HCT116 (cell line): ENCODE measurements at regions not wholly inside any gene's neighbourhood (a gene's known extent, or its start where the extent isn't known, plus 50 kb on each side); places are given as distances from the start of the nearest gene placed in this dataset.

Experiments used
- ATAC-seq: fragments of 200-7000 bp; cut with Tn5 transposase; 2 replicates; pipeline ENCODE4 v1.9.1; 2020; ENCODE audit warnings: mild to moderate bottlenecking, moderate library complexity
- BruUV-seq: library from RNA; stranded (reverse); fragments of 400-500 nt; replicated peaks from 2 replicates; lab custom pipeline; 2021; lab: Mats Ljungman, UMichigan
- CTCF ChIA-PET: fragments of 300-600 bp; sonication (Branson Sonifier 250); formaldehyde crosslinking; loops from one replicate; lab custom pipeline; 2021; ENCODE audit warnings: antibody characterized with exemption; lab: Charles Lee
- POLR2A ChIA-PET: fragments of 300-600, 350-600 bp; sonication (Branson Sonifier 250); formaldehyde crosslinking; loops from one replicate; lab custom pipeline; 2021; ENCODE audit warnings: antibody characterized with exemption; lab: Charles Lee
- RAD21 ChIA-PET, 2 experiments: fragments of 300-600 bp; sonication (Branson Sonifier 250); formaldehyde crosslinking; loops; one replicate each; lab custom pipeline; 2023; ENCODE audit warnings: low total read pairs in 2 of 2; ENCODE audit not compliant: uncharacterized antibody in 2 of 2, unreplicated experiment in 2 of 2, low non-redundant PET in 1 of 2; lab: Charles Lee
- DNase-seq: peaks from one replicate; pipeline ENCODE4 v3.0.0-alpha.2; 2010; ENCODE audit warnings: low read depth, low spot score
- H2AFZ ChIP-seq: fragments of 200-600 bp; shearing (Covaris generic), sonication (generic); 2 replicates; pipeline ENCODE4 v1.6.1; 2017; ENCODE audit warnings: low read depth, mixed run types, mixed read lengths, antibody characterized with exemption, low read length; ENCODE audit not compliant: poor library complexity, severe bottlenecking
- H3K27ac ChIP-seq: 2 replicates; pipeline ENCODE4 v1.5.1; 2012; ENCODE audit warnings: low read depth, low read length
- H3K27me3 ChIP-seq: fragments of 200-600 bp; sonication (generic); 2 replicates; pipeline ENCODE4 v1.6.1; 2016; ENCODE audit warnings: mixed run types, low read length, mixed read lengths; ENCODE audit not compliant: insufficient read depth
- H3K36me3 ChIP-seq, 2 experiments: fragments of 200-500 bp in 1 of 2; fragments of 200-600 bp in 1 of 2; sonication (Bioruptor generic) in 1 of 2; sonication (generic) in 1 of 2; 2 replicates each; pipeline versions ENCODE4 v1.5.1 to v1.6.1; 2014 to 2016; ENCODE audit warnings: low read length in 2 of 2, inconsistent platforms in 1 of 2, mixed read lengths in 1 of 2, mixed run types in 1 of 2; ENCODE audit not compliant: insufficient read depth in 2 of 2, control insufficient read depth in 1 of 2
- H3K4me1 ChIP-seq, 2 experiments: fragments of 200-600 bp in 1 of 2; sonication (generic) in 1 of 2; 2 replicates each; pipeline versions ENCODE4 v1.5.1 to v1.6.1; 2012 to 2017; ENCODE audit warnings: low read length in 2 of 2, inconsistent platforms in 1 of 2, mild to moderate bottlenecking in 1 of 2, mixed read lengths in 1 of 2, mixed run types in 1 of 2, moderate library complexity in 1 of 2; ENCODE audit not compliant: insufficient read depth in 2 of 2, control insufficient read depth in 1 of 2
- H3K4me2 ChIP-seq: fragments of 200-600 bp; sonication (generic); 2 replicates; pipeline ENCODE4 v1.6.1; 2017; ENCODE audit warnings: mixed run types, low read length, mixed read lengths
- H3K4me3 ChIP-seq, 2 experiments: fragments of 200-600 bp in 1 of 2; sonication (generic) in 1 of 2; replicated peaks in 1 of 2; 2 replicates each; pipeline ENCODE4 v1.5.1; 2011 to 2016; ENCODE audit warnings: low read length in 2 of 2, control low read depth in 1 of 2, low read depth in 1 of 2, mild to moderate bottlenecking in 1 of 2, mixed read lengths in 1 of 2, mixed run types in 1 of 2
- H3K79me2 ChIP-seq: fragments of 200-600 bp; sonication (generic); 2 replicates; pipeline ENCODE4 v1.6.1; 2017; ENCODE audit warnings: mild to moderate bottlenecking, mixed run types, low read length, moderate library complexity, mixed read lengths; ENCODE audit not compliant: insufficient read depth
- H3K9ac ChIP-seq: fragments of 200-600 bp; sonication (generic); 2 replicates; pipeline ENCODE4 v1.6.1; 2016; ENCODE audit warnings: low read length, mixed read lengths
- H3K9me2 ChIP-seq: fragments of 200-600 bp; sonication (generic), shearing (Covaris generic); 2 replicates; pipeline ENCODE4 v1.6.1; 2017; ENCODE audit warnings: mixed run types, mild to moderate bottlenecking, moderate library complexity; ENCODE audit not compliant: insufficient read depth
- H3K9me3 ChIP-seq, 2 experiments: fragments of 200-500 bp in 1 of 2; fragments of 200-600 bp in 1 of 2; sonication (Bioruptor generic) in 1 of 2; sonication (generic) in 1 of 2; 2 replicates each; pipeline ENCODE4 v1.6.1; 2014 to 2017; ENCODE audit warnings: low read length in 2 of 2, mixed read lengths in 2 of 2, inconsistent platforms in 1 of 2, low read depth in 1 of 2, mild to moderate bottlenecking in 1 of 2, mixed run types in 1 of 2, moderate library complexity in 1 of 2; ENCODE audit not compliant: control insufficient read depth in 1 of 2, insufficient read depth in 1 of 2
- H4K20me1 ChIP-seq: fragments of 200-600 bp; sonication (generic), shearing (Covaris generic); 2 replicates; pipeline ENCODE4 v1.6.1; 2017; ENCODE audit warnings: mixed run types, mild to moderate bottlenecking, moderate library complexity; ENCODE audit not compliant: insufficient read depth
- EGR1 ChIP-seq: IDR thresholded peaks from 2 replicates; pipeline ENCODE4 v1.6.1; 2012; ENCODE audit warnings: low read depth
- FOSL1 ChIP-seq: IDR thresholded peaks from 2 replicates; pipeline ENCODE4 v1.6.1; 2012; ENCODE audit warnings: low read depth
- JUND ChIP-seq: IDR thresholded peaks from 2 replicates; pipeline ENCODE4 v1.6.1; 2012
- POLR2A ChIP-seq: IDR thresholded peaks from 2 replicates; pipeline ENCODE4 v1.7.0; 2011; ENCODE audit warnings: borderline replicate concordance; ENCODE audit not compliant: insufficient read depth, insufficient read length; ENCODE audit errors: extremely low read depth
- POLR2AphosphoS5 ChIP-seq: IDR thresholded peaks from 2 replicates; pipeline ENCODE4 v1.6.1; 2011; ENCODE audit warnings: mild to moderate bottlenecking, low read depth, low read length, moderate library complexity
- RAD21 ChIP-seq: IDR thresholded peaks from 2 replicates; pipeline ENCODE4 v1.6.1; 2012; ENCODE audit warnings: low read depth, mild to moderate bottlenecking
- SP1 ChIP-seq: IDR thresholded peaks from 2 replicates; pipeline ENCODE4 v1.6.1; 2012; ENCODE audit warnings: low read depth
- TCF7L2 ChIP-seq: IDR thresholded peaks from 2 replicates; pipeline ENCODE4 v1.7.0; 2011; ENCODE audit warnings: borderline replicate concordance, inconsistent platforms; ENCODE audit not compliant: insufficient read depth, insufficient read length; ENCODE audit errors: extremely low read depth
- ZFX ChIP-seq: fragments of 450-650 bp; IDR thresholded peaks from 2 replicates; pipeline ENCODE4 v1.6.1; 2017
- intact Hi-C: fragments of 100-400 bp; cut with micrococcal nuclease; formaldehyde crosslinking; loops from 2 replicates; pipeline ENCODE4 v1.10.0; 2022
- TF ChIP-seq, protein P1 (sequence below), 3 experiments: fragments of 200-600 bp in 1 of 3; sonication (generic) in 1 of 3; IDR thresholded peaks in 2 of 3; conservative IDR thresholded peaks in 1 of 3; 2 replicates each; pipeline ENCODE4 v1.5.1; 2012 to 2017; ENCODE audit warnings: low read depth in 2 of 3, low read length in 2 of 3, antibody characterized with exemption in 1 of 3, borderline replicate concordance in 1 of 3, control low read depth in 1 of 3, mild to moderate bottlenecking in 1 of 3, mixed read lengths in 1 of 3, mixed run types in 1 of 3, moderate library complexity in 1 of 3; ENCODE audit not compliant: insufficient read depth in 1 of 3
- TF ChIP-seq, protein P2 (sequence below): IDR thresholded peaks from 2 replicates; pipeline ENCODE4 v1.6.1; 2011; ENCODE audit warnings: mild to moderate bottlenecking, low read length, moderate library complexity; ENCODE audit not compliant: insufficient replicate concordance; ENCODE audit errors: extremely low read depth
- TF ChIP-seq, protein P3 (sequence below): IDR thresholded peaks from 2 replicates; pipeline ENCODE4 v1.6.1; 2012

DNA sequence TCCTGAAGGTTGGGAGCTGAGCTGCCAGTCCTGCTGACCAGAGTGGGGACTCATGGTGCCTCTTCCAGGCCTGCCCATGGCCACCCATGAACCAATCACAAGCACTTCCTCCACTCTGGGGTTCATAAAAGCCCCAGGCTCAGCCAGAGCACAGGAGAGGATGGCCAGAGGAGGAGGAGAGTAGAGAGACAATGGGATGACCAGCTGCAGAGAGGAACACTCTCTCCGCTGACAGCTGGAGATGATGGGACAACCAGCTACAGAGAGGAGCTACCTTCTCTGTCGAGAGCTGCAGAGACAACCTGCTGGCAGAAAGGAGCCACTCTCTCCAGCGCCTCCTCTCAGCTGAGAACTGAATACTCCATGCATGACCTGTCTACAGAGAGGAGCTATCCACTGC lies 886.1 kb downstream of the BCL11B start (continued):
- TF ChIP-seq ZFX = no peak
- no peak for TF ChIP-seq POLR2AphosphoS5

DNA sequence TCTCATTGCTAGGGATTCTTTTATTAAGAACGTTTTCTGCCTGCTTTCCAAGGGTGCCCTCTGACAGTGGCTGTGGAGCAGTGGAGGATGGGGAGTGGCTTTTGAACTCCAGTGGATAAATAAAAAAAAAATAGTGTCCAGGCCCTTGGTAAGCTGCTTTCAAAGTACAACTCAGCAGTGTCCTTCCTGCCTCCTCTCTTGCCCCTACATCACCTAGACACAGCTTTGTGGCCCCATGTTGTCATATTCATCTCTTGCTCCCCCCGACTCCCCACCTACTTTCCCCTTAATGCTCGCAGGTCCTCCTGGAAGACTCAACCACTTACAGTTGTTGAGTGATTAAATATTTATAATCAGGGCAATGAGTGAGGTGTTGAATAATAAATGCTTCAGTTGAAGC lies 880.9 kb downstream of the BCL11B start:
- TF ChIP-seq JUND = no peak
- TF ChIP-seq FOSL1 = no peak
- TF ChIP-seq RAD21 = no peak
- TF ChIP-seq, protein P1, sequence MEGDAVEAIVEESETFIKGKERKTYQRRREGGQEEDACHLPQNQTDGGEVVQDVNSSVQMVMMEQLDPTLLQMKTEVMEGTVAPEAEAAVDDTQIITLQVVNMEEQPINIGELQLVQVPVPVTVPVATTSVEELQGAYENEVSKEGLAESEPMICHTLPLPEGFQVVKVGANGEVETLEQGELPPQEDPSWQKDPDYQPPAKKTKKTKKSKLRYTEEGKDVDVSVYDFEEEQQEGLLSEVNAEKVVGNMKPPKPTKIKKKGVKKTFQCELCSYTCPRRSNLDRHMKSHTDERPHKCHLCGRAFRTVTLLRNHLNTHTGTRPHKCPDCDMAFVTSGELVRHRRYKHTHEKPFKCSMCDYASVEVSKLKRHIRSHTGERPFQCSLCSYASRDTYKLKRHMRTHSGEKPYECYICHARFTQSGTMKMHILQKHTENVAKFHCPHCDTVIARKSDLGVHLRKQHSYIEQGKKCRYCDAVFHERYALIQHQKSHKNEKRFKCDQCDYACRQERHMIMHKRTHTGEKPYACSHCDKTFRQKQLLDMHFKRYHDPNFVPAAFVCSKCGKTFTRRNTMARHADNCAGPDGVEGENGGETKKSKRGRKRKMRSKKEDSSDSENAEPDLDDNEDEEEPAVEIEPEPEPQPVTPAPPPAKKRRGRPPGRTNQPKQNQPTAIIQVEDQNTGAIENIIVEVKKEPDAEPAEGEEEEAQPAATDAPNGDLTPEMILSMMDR (IDR thresholded peaks at IDR 0.05 in 2 of 3, conservative IDR thresholded peaks at IDR 0.05 in 1 of 3; ENCODE audit: borderline replicate concordance in 1 of 3, insufficient read depth in 1 of 3, low read depth in 2 of 3, low read length in 2 of 3) = no peak
- TF ChIP-seq SP1 = no peak
- TF ChIP-seq, protein P2, sequence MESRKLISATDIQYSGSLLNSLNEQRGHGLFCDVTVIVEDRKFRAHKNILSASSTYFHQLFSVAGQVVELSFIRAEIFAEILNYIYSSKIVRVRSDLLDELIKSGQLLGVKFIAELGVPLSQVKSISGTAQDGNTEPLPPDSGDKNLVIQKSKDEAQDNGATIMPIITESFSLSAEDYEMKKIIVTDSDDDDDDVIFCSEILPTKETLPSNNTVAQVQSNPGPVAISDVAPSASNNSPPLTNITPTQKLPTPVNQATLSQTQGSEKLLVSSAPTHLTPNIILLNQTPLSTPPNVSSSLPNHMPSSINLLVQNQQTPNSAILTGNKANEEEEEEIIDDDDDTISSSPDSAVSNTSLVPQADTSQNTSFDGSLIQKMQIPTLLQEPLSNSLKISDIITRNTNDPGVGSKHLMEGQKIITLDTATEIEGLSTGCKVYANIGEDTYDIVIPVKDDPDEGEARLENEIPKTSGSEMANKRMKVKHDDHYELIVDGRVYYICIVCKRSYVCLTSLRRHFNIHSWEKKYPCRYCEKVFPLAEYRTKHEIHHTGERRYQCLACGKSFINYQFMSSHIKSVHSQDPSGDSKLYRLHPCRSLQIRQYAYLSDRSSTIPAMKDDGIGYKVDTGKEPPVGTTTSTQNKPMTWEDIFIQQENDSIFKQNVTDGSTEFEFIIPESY = no peak
- TF ChIP-seq TCF7L2 = no peak
- TF ChIP-seq, protein P3, sequence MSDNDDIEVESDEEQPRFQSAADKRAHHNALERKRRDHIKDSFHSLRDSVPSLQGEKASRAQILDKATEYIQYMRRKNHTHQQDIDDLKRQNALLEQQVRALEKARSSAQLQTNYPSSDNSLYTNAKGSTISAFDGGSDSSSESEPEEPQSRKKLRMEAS = no peak
- no peak for TF ChIP-seq EGR1
- TF ChIP-seq POLR2A = no peak
- TF ChIP-seq, all 23 proteins: peak for 0
- ATAC-seq (no peak), DNase-seq (no peak)
- Histone ChIP-seq H3K9ac (no peak overlapping the region), H2AFZ (no peak overlapping the region), H3K4me2 (no peak overlapping the region), H3K4me1 (no peaks in the 10 kb centered on the region), H3K9me2 (no peaks in the 10 kb centered on the region), H3K36me3 (no peaks in the 10 kb centered on the region), H3K79me2 (no peaks in the 10 kb centered on the region), H4K20me1 (no peaks in the 10 kb centered on the region), H3K27ac (no peak overlapping the region), H3K4me3 (no peak overlapping the region), H3K9me3 (peaks cover 0 to 5% of the 10 kb centered on the region in 2 experiments; a peak in 1 of 4 replicates), H3K27me3 (no peaks in the 10 kb centered on the region)
- intact Hi-C loops = no loop called here
- no TSS peak for BruUV-seq
- RAD21 ChIA-PET = no interaction called here
- CTCF ChIA-PET = no interaction called here
- POLR2A ChIA-PET = no interaction called here
